Prostate gland (tissue), 2 donors: ENCODE measurements at regions not wholly inside any gene's neighbourhood (a gene's known extent, or its start where the extent isn't known, plus 50 kb on each side); places are given as distances from the start of the nearest gene placed in this dataset.

Experiments
- DNase-seq: peaks from one replicate; pipeline ENCODE4 v3.0.0-alpha.2; 2019; ENCODE audit warnings: low spot score
- H3K27ac ChIP-seq, 2 donors: fragments of 200-600 bp; sonication (generic); 2 replicates each; pipeline ENCODE4 v1.5.1; 2017 to 2019
- H3K27me3 ChIP-seq: fragments of 200-600 bp; sonication (generic); replicated peaks from 2 replicates; pipeline ENCODE4 v1.5.1; 2019; ENCODE audit not compliant: insufficient read depth
- H3K36me3 ChIP-seq, 2 donors: fragments of 200-600 bp; sonication (generic); 1 replicate in 1 of 2; 2 replicates in 1 of 2; pipeline versions ENCODE4 v1.5.1 to v1.8.1; 2017 to 2019
- H3K4me1 ChIP-seq: fragments of 200-600 bp; sonication (generic); replicated peaks from 2 replicates; pipeline ENCODE4 v1.5.1; 2019
- H3K4me3 ChIP-seq, 2 donors: fragments of 200-600 bp; sonication (generic); 2 replicates each; pipeline ENCODE4 v1.5.1; 2017 to 2019
- H3K9me3 ChIP-seq: fragments of 200-600 bp; sonication (generic); 2 replicates; pipeline ENCODE4 v1.5.1; 2017
- CTCF ChIP-seq, 4 experiments: fragments of 200-600 bp in 2 of 4; fragments of 450-650 bp in 2 of 4; sonication (generic) in 2 of 4; IDR thresholded peaks; 1 replicate in 3 of 4; 2 replicates in 1 of 4; pipeline ENCODE4 v1.5.1; 2016 to 2019; ENCODE audit warnings: antibody characterized with exemption in 4 of 4, mild to moderate bottlenecking in 2 of 4, moderate library complexity in 2 of 4
- POLR2A ChIP-seq: fragments of 450-650 bp; IDR thresholded peaks from one replicate; pipeline ENCODE4 v1.6.1; 2016; ENCODE audit warnings: antibody characterized with exemption, mild to moderate bottlenecking
- POLR2AphosphoS5 ChIP-seq: sonication (generic); formaldehyde crosslinking; IDR thresholded peaks from one replicate; pipeline ENCODE4 v1.6.1; 2017; ENCODE audit warnings: antibody characterized with exemption
- WGBS: methylation state at CpG from one replicate; pipeline ENCODE4 v1.1.5; 2018; 5-methylcytosine and 5-hydroxymethylcytosine counted together
- intact Hi-C: fragments of 100-400 bp; cut with DNase I; formaldehyde crosslinking; loops from one replicate; pipeline ENCODE4 v1.14.2; 2022

- TF ChIP-seq POLR2AphosphoS5 (no peak), CTCF (IDR thresholded peaks at IDR 0.05) (no peak), POLR2A (no peak)
- no peak for DNase-seq
- intact Hi-C loops: no loop called here
Observed at GRCh38 chr18:6624661-6625311, 104.7 kb upstream of the ARHGAP28 start.

GRCh38 chr18:6625481-6625880, 104.0 kb upstream of the ARHGAP28 start:
- TF ChIP-seq POLR2AphosphoS5: no peak
- TF ChIP-seq POLR2A: no peak
- no peak for TF ChIP-seq CTCF (IDR thresholded peaks at IDR 0.05)
- Histone ChIP-seq H3K4me1 (no peaks in the 10 kb centered on the region), H3K27ac (no peak overlapping the region), H3K4me3 (no peak overlapping the region), H3K36me3 (no peaks in the 10 kb centered on the region), H3K27me3 (no peaks in the 10 kb centered on the region), H3K9me3 (no peaks in the 10 kb centered on the region)
- intact Hi-C loops: no loop called here
- 70% methylated on average over 3 of the region's 3 CpGs for WGBS
- DNase-seq: no peak

More at GRCh38 chr18:6624661-6625311, 104.7 kb upstream of the ARHGAP28 start:
- H3K4me1 ChIP-seq: no peaks in the 10 kb centered on the region
- H3K9me3 ChIP-seq: no peaks in the 10 kb centered on the region
- no peaks in the 10 kb centered on the region for H3K27me3 ChIP-seq
- H3K4me3 ChIP-seq: no peak overlapping the region
- no peaks in the 10 kb centered on the region for H3K36me3 ChIP-seq
- WGBS: 27% methylated on average over 5 of the region's 5 CpGs
- H3K27ac ChIP-seq: no peak overlapping the region

- TF ChIP-seq CTCF (IDR thresholded peaks at IDR 0.05): no peak
- TF ChIP-seq POLR2AphosphoS5: no peak
- no peak for TF ChIP-seq POLR2A
- WGBS: 75% methylated on average over 5 of the region's 5 CpGs
- no peaks in the 10 kb centered on the region for H3K27me3 ChIP-seq
- H3K36me3 ChIP-seq: no peaks in the 10 kb centered on the region
- H3K4me3 ChIP-seq: no peak overlapping the region
- no peak overlapping the region for H3K27ac ChIP-seq
- intact Hi-C loops: no loop called here
- DNase-seq: no peak
- H3K9me3 ChIP-seq: no peaks in the 10 kb centered on the region
- no peaks in the 10 kb centered on the region for H3K4me1 ChIP-seq
Observed at GRCh38 chr18:6626457-6626856, 103.1 kb upstream of the ARHGAP28 start.

- intact Hi-C loops: no loop called here
- Histone ChIP-seq H3K36me3 (no peaks in the 10 kb centered on the region), H3K27ac (no peak overlapping the region), H3K4me3 (no peak overlapping the region), H3K27me3 (no peaks in the 10 kb centered on the region), H3K9me3 (no peaks in the 10 kb centered on the region), H3K4me1 (no peaks in the 10 kb centered on the region)
- TF ChIP-seq CTCF (IDR thresholded peaks at IDR 0.05) (no peak), POLR2A (no peak), POLR2AphosphoS5 (no peak)
- 91% methylated on average over 4 of the region's 4 CpGs for WGBS
- no peak for DNase-seq
Observed at GRCh38 chr18:6627645-6628044, 101.9 kb upstream of the ARHGAP28 start.

- Histone ChIP-seq H3K27ac (no peak overlapping the region), H3K27me3 (no peaks in the 10 kb centered on the region), H3K36me3 (no peaks in the 10 kb centered on the region), H3K4me3 (no peak overlapping the region), H3K9me3 (no peaks in the 10 kb centered on the region), H3K4me1 (no peaks in the 10 kb centered on the region)
- TF ChIP-seq POLR2A (no peak), CTCF (IDR thresholded peaks at IDR 0.05) (no peak), POLR2AphosphoS5 (no peak)
- WGBS: 68% methylated on average over 2 of the region's 2 CpGs
- DNase-seq: no peak
- intact Hi-C loops: no loop called here
Observed at GRCh38 chr18:6628187-6628586, 101.3 kb upstream of the ARHGAP28 start.
